K562 (cell line): ENCODE measurements at regions not wholly inside any gene's neighbourhood (a gene's known extent, or its start where the extent isn't known, plus 50 kb on each side); places are given as distances from the start of the nearest gene placed in this dataset.
"Not testable (repeated sequence)": the region's sequence is repeated elsewhere in the genome, so short reads cannot be mapped to it uniquely, and the experiment has no call there.

Experiments
- ATAC-seq: fragments of 200-7000 bp; cut with Tn5 transposase; 3 replicates; pipeline ENCODE4 v1.9.1; 2020; ENCODE audit warnings: moderate library complexity
- BruUV-seq: library from RNA; stranded (reverse); fragments of 400-500 nt; replicated peaks from 2 replicates; lab custom pipeline; 2021; lab: Mats Ljungman, UMichigan
- CTCF ChIA-PET: fragments of 300-600 bp; formaldehyde crosslinking; extraction: SDS; loops from one replicate; lab custom pipeline; 2021; ENCODE audit warnings: low intra/inter-chr PET ratio; lab: Yijun Ruan, JAX
- POLR2A ChIA-PET: fragments of 300-600, 350-650 bp; sonication (Branson Sonifier 250); formaldehyde crosslinking; extraction: SDS; loops from one replicate; lab custom pipeline; 2021; ENCODE audit warnings: antibody characterized with exemption, inconsistent platforms; lab: Yijun Ruan, JAX
- DNase-seq, 4 experiments: peaks; one replicate each; pipeline versions ENCODE4 v3.0.0 to v3.0.0-alpha.2; 2011 to 2018; ENCODE audit warnings: low spot score in 3 of 4, mixed read lengths in 3 of 4; ENCODE audit errors: extremely low read depth in 1 of 4
- FAIRE-seq: peaks from 2 replicates; lab custom pipeline; 2011; peaks lifted over from hg19 to GRCh38; lab: Jason Lieb, UNC
- H2AFZ ChIP-seq: 2 replicates; pipeline ENCODE4 v1.6.0; 2011; ENCODE audit warnings: low read depth, low read length, control low read depth, inconsistent platforms
- H3K27ac ChIP-seq: fragments of 200-600 bp; 3 replicates; pipeline ENCODE4 v1.8.0; 2011; ENCODE audit warnings: low read depth, mild to moderate bottlenecking, control low read depth, inconsistent platforms, low read length, moderate library complexity, mixed read lengths; ENCODE audit errors: extremely low read depth
- H3K27me3 ChIP-seq, 2 experiments: fragments of 300-600 bp in 1 of 2; 2 replicates in 1 of 2; 3 replicates in 1 of 2; pipeline versions ENCODE4 v1.6.0 to v1.8.0; 2011; ENCODE audit warnings: inconsistent platforms in 2 of 2, low read length in 2 of 2, mild to moderate bottlenecking in 1 of 2, mixed read lengths in 1 of 2, moderate library complexity in 1 of 2; ENCODE audit not compliant: control insufficient read depth in 2 of 2, insufficient read depth in 2 of 2
- H3K36me3 ChIP-seq: fragments of 300-600 bp; 3 replicates; pipeline ENCODE4 v1.8.0; 2011; ENCODE audit warnings: mild to moderate bottlenecking, low read length, inconsistent platforms; ENCODE audit not compliant: control insufficient read depth, insufficient read depth
- H3K4me1 ChIP-seq, 2 experiments: fragments of 200-600 bp in 1 of 2; replicated peaks in 1 of 2; 2 replicates in 1 of 2; 3 replicates in 1 of 2; pipeline versions ENCODE4 v1.5.1 to v1.8.0; 2011; ENCODE audit warnings: inconsistent platforms in 2 of 2, low read length in 2 of 2, mild to moderate bottlenecking in 1 of 2, mixed read lengths in 1 of 2, moderate library complexity in 1 of 2; ENCODE audit not compliant: control insufficient read depth in 2 of 2, insufficient read depth in 2 of 2
- H3K4me2 ChIP-seq: 2 replicates; pipeline ENCODE4 v1.6.1; 2011; ENCODE audit warnings: low read length, control low read depth, inconsistent platforms, mixed read lengths; ENCODE audit not compliant: insufficient read depth
- H3K4me3 ChIP-seq: fragments of 200-600 bp; sonication (generic), shearing (Covaris generic); 2 replicates; pipeline ENCODE4 v1.5.1; 2016; ENCODE audit warnings: control low read depth, inconsistent platforms
- H3K79me2 ChIP-seq: fragments of 200-600 bp; 3 replicates; pipeline ENCODE4 v1.8.0; 2011; ENCODE audit warnings: low read length, inconsistent platforms; ENCODE audit not compliant: control insufficient read depth, insufficient read depth
- H3K9ac ChIP-seq, 2 experiments: 2 replicates each; pipeline versions ENCODE4 v1.6.0 to v1.6.1; 2011; ENCODE audit warnings: low read depth in 2 of 2, low read length in 2 of 2, control low read depth in 1 of 2, inconsistent platforms in 1 of 2, mild to moderate bottlenecking in 1 of 2, mixed read lengths in 1 of 2; ENCODE audit not compliant: insufficient read depth in 1 of 2
- H3K9me1 ChIP-seq: one replicate; pipeline ENCODE4 v1.6.0; 2011; ENCODE audit warnings: inconsistent platforms, mild to moderate bottlenecking, low read length, moderate library complexity; ENCODE audit not compliant: control insufficient read depth, insufficient read depth
- H3K9me3 ChIP-seq: replicated peaks from 2 replicates; pipeline ENCODE4 v1.5.1; 2011; ENCODE audit warnings: low read depth, low read length, inconsistent platforms; ENCODE audit not compliant: control insufficient read depth, insufficient read depth
- H4K20me1 ChIP-seq: replicated peaks from 2 replicates; pipeline ENCODE4 v1.6.1; 2011; ENCODE audit warnings: low read length, inconsistent platforms, mixed read lengths; ENCODE audit not compliant: control insufficient read depth, insufficient read depth
- KAT8 ChIP-seq: fragments of 450-650 bp; IDR thresholded peaks from 2 replicates; pipeline ENCODE4 v1.6.1; 2016; ENCODE audit warnings: low read depth, mild to moderate bottlenecking
- MYNN ChIP-seq, 2 experiments: sonication (generic); formaldehyde crosslinking in 1 of 2; IDR thresholded peaks; 2 replicates each; pipeline versions ENCODE4 v1.5.0 to v1.6.1; 2016 to 2020; ENCODE audit warnings: antibody characterized with exemption in 1 of 2, missing genetic modification reagents in 1 of 2
- RBM25 ChIP-seq: fragments of 200-400 bp; formaldehyde crosslinking; IDR thresholded peaks from 2 replicates; pipeline ENCODE4 v1.6.1; 2018; ENCODE audit warnings: low read length, low read depth, moderate library complexity; ENCODE audit not compliant: severe bottlenecking
- ZNF146 ChIP-seq: IDR thresholded peaks from one replicate; pipeline ENCODE4 v1.6.1; 2018; ENCODE audit warnings: missing compliant biosample characterization; ENCODE audit not compliant: unreplicated experiment
- ZNF507 ChIP-seq: conservative IDR thresholded peaks from 2 replicates; pipeline ENCODE4 v1.6.1; 2017; ENCODE audit warnings: missing genetic modification characterization, missing compliant biosample characterization
- WGBS: fragments of 100-300 bp; shearing (Covaris generic); methylation state at CpG from one replicate; pipeline ENCODE4 v1.1.6; 2016; ENCODE audit warnings: low coverage, mixed read lengths; ENCODE audit not compliant: insufficient coverage; ENCODE audit errors: missing lambda C conversion rate; 5-methylcytosine and 5-hydroxymethylcytosine counted together
- in situ Hi-C: fragments of 300-500 bp; cut with MboI; formaldehyde crosslinking; loops from 4 replicates; pipeline ENCODE4 v1.15.0; 2018; ENCODE audit warnings: inconsistent platforms, mixed read lengths
- intact Hi-C: fragments of 100-400 bp; cut with micrococcal nuclease; formaldehyde crosslinking; loops from 2 replicates; pipeline ENCODE4 v1.14.2; 2022
- TF ChIP-seq, protein P1 (sequence below): conservative IDR thresholded peaks from 2 replicates; pipeline ENCODE4 v1.6.1; 2011; ENCODE audit warnings: low read depth, mild to moderate bottlenecking, low read length; ENCODE audit not compliant: control insufficient read depth
- TF ChIP-seq, protein P2 (sequence below), 3 experiments: IDR thresholded peaks in 2 of 3; conservative IDR thresholded peaks in 1 of 3; 2 replicates each; pipeline ENCODE4 v1.5.1; 2011 to 2012; ENCODE audit warnings: low read length in 3 of 3, mild to moderate bottlenecking in 3 of 3, control low read depth in 2 of 3, improper control_type of control experiment in 1 of 3, inconsistent platforms in 1 of 3, low read depth in 1 of 3, mixed read lengths in 1 of 3, moderate library complexity in 1 of 3; ENCODE audit not compliant: insufficient read depth in 2 of 3
- TF ChIP-seq, protein P3 (sequence below): fragments of 450-650 bp; IDR thresholded peaks from 2 replicates; pipeline ENCODE4 v1.6.1; 2016; ENCODE audit warnings: antibody characterized with exemption

DNA sequence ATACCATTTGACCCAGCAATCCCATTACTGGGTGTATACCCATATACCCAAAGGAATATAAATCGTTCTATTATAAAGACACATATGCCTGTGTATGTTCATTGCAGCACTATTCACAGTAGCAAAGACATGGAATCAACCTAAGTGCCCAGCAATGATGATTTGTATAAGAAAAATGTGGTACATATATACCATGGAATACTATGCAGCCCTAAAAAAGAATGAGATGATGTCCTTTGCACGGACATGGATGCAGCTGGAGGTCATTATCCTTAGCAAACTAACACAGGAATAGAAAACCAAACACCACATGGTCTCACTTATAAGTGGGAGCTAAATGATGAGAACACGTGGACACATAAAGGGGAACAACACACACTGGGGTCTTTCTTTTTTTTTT, 155.0 kb upstream of the CPHXL start:
- H3K79me2 ChIP-seq, BruUV-seq, H2AFZ ChIP-seq, H3K27me3 ChIP-seq, H3K36me3 ChIP-seq, H3K4me3 ChIP-seq, ATAC-seq, H3K9me3 ChIP-seq, FAIRE-seq, intact Hi-C loops, POLR2A ChIA-PET, in situ Hi-C loops, H3K9ac ChIP-seq, H3K27ac ChIP-seq, H3K4me1 ChIP-seq, H4K20me1 ChIP-seq, CTCF ChIA-PET, DNase-seq, H3K4me2 ChIP-seq, H3K9me1 ChIP-seq: not testable (repeated sequence)
- peak; percentile 72 for TF ChIP-seq RBM25
- TF ChIP-seq ZNF146: peak; percentile 83
- WGBS: 4% methylated on average over 3 of the region's 3 CpGs

DNA sequence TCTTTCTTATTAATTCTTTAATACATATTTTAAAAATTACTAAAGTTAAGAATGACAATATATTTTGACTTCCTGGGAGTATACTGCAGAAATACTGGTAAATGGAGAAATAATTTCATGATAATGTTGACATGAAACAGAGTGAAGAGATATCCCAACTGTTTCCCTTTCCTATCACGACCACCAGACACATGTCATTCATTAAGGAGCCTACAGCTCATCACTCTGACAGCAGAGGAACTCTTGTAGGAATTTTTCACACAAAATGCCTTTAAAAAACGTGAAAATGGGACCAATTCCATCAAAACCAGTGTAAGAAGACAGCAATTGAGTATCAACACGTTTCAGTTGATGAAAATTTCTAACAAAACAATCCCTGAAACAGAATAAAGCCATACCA, 172.9 kb upstream of the CPHXL start:
- Histone ChIP-seq H4K20me1 (no peaks in the 10 kb centered on the region), H3K4me3 (no peak overlapping the region), H3K9me3 (no peaks in the 10 kb centered on the region), H3K9me1 (no peaks in the 10 kb centered on the region), H3K4me1 (no peaks in the 10 kb centered on the region), H3K27ac (no peak overlapping the region), H3K79me2 (no peaks in the 10 kb centered on the region), H3K9ac (no peak overlapping the region), H3K36me3 (no peaks in the 10 kb centered on the region), H3K4me2 (no peak overlapping the region), H3K27me3 (no peaks in the 10 kb centered on the region), H2AFZ (no peak overlapping the region)
- no TSS peak for BruUV-seq
- intact Hi-C loops: no loop called here
- in situ Hi-C loops: no loop called here
- 0% methylated on average over 3 of the region's 3 CpGs for WGBS
- ATAC-seq (no peak), DNase-seq (no peak), FAIRE-seq (peak; percentile 23)
- ChIA-PET POLR2A (no interaction called here), CTCF (no interaction called here)
- TF ChIP-seq, protein P1, sequence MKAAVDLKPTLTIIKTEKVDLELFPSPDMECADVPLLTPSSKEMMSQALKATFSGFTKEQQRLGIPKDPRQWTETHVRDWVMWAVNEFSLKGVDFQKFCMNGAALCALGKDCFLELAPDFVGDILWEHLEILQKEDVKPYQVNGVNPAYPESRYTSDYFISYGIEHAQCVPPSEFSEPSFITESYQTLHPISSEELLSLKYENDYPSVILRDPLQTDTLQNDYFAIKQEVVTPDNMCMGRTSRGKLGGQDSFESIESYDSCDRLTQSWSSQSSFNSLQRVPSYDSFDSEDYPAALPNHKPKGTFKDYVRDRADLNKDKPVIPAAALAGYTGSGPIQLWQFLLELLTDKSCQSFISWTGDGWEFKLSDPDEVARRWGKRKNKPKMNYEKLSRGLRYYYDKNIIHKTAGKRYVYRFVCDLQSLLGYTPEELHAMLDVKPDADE: no peak
- TF ChIP-seq, protein P2, sequence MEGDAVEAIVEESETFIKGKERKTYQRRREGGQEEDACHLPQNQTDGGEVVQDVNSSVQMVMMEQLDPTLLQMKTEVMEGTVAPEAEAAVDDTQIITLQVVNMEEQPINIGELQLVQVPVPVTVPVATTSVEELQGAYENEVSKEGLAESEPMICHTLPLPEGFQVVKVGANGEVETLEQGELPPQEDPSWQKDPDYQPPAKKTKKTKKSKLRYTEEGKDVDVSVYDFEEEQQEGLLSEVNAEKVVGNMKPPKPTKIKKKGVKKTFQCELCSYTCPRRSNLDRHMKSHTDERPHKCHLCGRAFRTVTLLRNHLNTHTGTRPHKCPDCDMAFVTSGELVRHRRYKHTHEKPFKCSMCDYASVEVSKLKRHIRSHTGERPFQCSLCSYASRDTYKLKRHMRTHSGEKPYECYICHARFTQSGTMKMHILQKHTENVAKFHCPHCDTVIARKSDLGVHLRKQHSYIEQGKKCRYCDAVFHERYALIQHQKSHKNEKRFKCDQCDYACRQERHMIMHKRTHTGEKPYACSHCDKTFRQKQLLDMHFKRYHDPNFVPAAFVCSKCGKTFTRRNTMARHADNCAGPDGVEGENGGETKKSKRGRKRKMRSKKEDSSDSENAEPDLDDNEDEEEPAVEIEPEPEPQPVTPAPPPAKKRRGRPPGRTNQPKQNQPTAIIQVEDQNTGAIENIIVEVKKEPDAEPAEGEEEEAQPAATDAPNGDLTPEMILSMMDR (IDR thresholded peaks at IDR 0.05 in 2 of 3, conservative IDR thresholded peaks at IDR 0.05 in 1 of 3; ENCODE audit: insufficient read depth in 2 of 3, low read depth in 1 of 3, low read length in 3 of 3): no peak
- no peak for TF ChIP-seq MYNN (IDR thresholded peaks at IDR 0.05)
- TF ChIP-seq MYNN (CRISPR knock-in tag; IDR thresholded peaks at IDR 0.05): no peak
- no peak for TF ChIP-seq KAT8
- TF ChIP-seq, protein P3, sequence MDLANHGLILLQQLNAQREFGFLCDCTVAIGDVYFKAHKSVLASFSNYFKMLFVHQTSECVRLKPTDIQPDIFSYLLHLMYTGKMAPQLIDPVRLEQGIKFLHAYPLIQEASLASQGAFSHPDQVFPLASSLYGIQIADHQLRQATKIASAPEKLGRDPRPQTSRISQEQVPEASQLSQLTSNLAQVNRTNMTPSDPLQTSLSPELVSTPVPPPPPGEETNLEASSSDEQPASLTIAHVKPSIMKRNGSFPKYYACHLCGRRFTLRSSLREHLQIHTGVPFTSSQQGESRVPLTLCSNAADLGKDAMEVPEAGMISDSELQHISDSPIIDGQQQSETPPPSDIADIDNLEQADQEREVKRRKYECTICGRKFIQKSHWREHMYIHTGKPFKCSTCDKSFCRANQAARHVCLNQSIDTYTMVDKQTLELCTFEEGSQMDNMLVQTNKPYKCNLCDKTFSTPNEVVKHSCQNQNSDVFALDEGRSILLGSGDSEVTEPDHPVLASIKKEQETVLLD: no peak
- no peak for TF ChIP-seq ZNF507 (tag)
